GM23248 (cell line): ENCODE measurements at regions not wholly inside any gene's neighbourhood (a gene's known extent, or its start where the extent isn't known, plus 50 kb on each side); places are given as distances from the start of the nearest gene placed in this dataset.

Experiments
- DNase-seq: peaks from one replicate; pipeline ENCODE4 v3.0.0-alpha.2; 2015
- H2AFZ ChIP-seq: fragments of 200-600 bp; sonication (generic); 2 replicates; pipeline ENCODE4 v1.6.1; 2016; ENCODE audit warnings: antibody characterized with exemption
- H3F3A ChIP-seq: fragments of 200-600 bp; sonication (generic); 2 replicates; pipeline ENCODE4 v1.6.1; 2016; ENCODE audit warnings: mild to moderate bottlenecking, antibody characterized with exemption, mixed run types; ENCODE audit not compliant: insufficient read depth
- H3K27ac ChIP-seq: fragments of 200-600 bp; sonication (generic); 2 replicates; pipeline ENCODE4 v1.5.1; 2016; ENCODE audit warnings: mild to moderate bottlenecking
- H3K27me3 ChIP-seq: fragments of 200-600 bp; sonication (generic); replicated peaks from 2 replicates; pipeline ENCODE4 v1.6.1; 2016; ENCODE audit warnings: mild to moderate bottlenecking; ENCODE audit not compliant: insufficient read depth
- H3K36me3 ChIP-seq: fragments of 200-600 bp; sonication (generic); 2 replicates; pipeline ENCODE4 v1.6.1; 2016; ENCODE audit warnings: low read depth, mild to moderate bottlenecking
- H3K4me1 ChIP-seq: fragments of 200-600 bp; sonication (generic); 2 replicates; pipeline ENCODE4 v1.6.1; 2016; ENCODE audit warnings: mild to moderate bottlenecking; ENCODE audit not compliant: insufficient read depth
- H3K4me2 ChIP-seq: fragments of 200-600 bp; sonication (generic); one replicate; pipeline ENCODE4 v1.6.1; 2016; ENCODE audit warnings: mild to moderate bottlenecking; ENCODE audit not compliant: unreplicated experiment
- H3K4me3 ChIP-seq: fragments of 200-600 bp; sonication (generic); 2 replicates; pipeline ENCODE4 v1.5.1; 2016; ENCODE audit warnings: mild to moderate bottlenecking
- H3K79me2 ChIP-seq: fragments of 200-600 bp; sonication (generic); 2 replicates; pipeline ENCODE4 v1.6.1; 2016; ENCODE audit warnings: mild to moderate bottlenecking; ENCODE audit not compliant: insufficient read depth
- H3K9ac ChIP-seq: fragments of 200-600 bp; sonication (generic); 2 replicates; pipeline ENCODE4 v1.6.1; 2016; ENCODE audit warnings: mild to moderate bottlenecking
- H3K9me2 ChIP-seq: fragments of 200-600 bp; sonication (generic); 2 replicates; pipeline ENCODE4 v1.6.1; 2016; ENCODE audit warnings: mixed run types, mild to moderate bottlenecking, moderate library complexity; ENCODE audit not compliant: insufficient read depth
- H3K9me3 ChIP-seq: fragments of 200-600 bp; sonication (generic); one replicate; pipeline ENCODE4 v1.6.1; 2017; ENCODE audit warnings: low read depth
- H4K20me1 ChIP-seq: fragments of 200-600 bp; sonication (generic); 2 replicates; pipeline ENCODE4 v1.6.0; 2016; ENCODE audit not compliant: insufficient read depth
- EZH2 ChIP-seq: fragments of 200-600 bp; sonication (generic); IDR thresholded peaks from 2 replicates; pipeline ENCODE4 v1.6.1; 2018; ENCODE audit warnings: antibody characterized with exemption, mild to moderate bottlenecking; ENCODE audit not compliant: insufficient read depth, poor library complexity, severe bottlenecking
- EZH2phosphoT487 ChIP-seq: fragments of 200-600 bp; sonication (generic); IDR thresholded peaks from 2 replicates; pipeline ENCODE4 v1.6.1; 2018; ENCODE audit warnings: antibody characterized with exemption, moderate library complexity, mild to moderate bottlenecking, low read depth; ENCODE audit not compliant: insufficient read depth
- WGBS, 2 experiments: methylation state at CpG; one replicate each; pipeline ENCODE4 v1.1.6; 2015 to 2017; ENCODE audit warnings: low lambda C conversion rate in 2 of 2, low coverage in 1 of 2; ENCODE audit errors: missing lambda C conversion rate in 2 of 2; 5-methylcytosine and 5-hydroxymethylcytosine counted together
- in situ Hi-C: fragments of 300-500 bp; cut with MboI; formaldehyde crosslinking; loops from 2 replicates; pipeline ENCODE4 v1.15.0; 2020

GRCh38 chr2:11045294-11045693, 110.0 kb upstream of the SLC66A3 start:
- Histone ChIP-seq H3K4me3 (no peak overlapping the region), H3K9ac (no peak overlapping the region), H3K9me3 (no peaks in the 10 kb centered on the region), H3K4me2 (no peak overlapping the region), H2AFZ (no peak overlapping the region), H3F3A (no peaks in the 10 kb centered on the region), H3K27me3 (peaks cover 16% of the 10 kb centered on the region), H3K4me1 (no peaks in the 10 kb centered on the region), H3K27ac (no peak overlapping the region), H3K36me3 (no peaks in the 10 kb centered on the region), H3K79me2 (no peaks in the 10 kb centered on the region), H3K9me2 (no peaks in the 10 kb centered on the region), H4K20me1 (no peaks in the 10 kb centered on the region)
- TF ChIP-seq EZH2phosphoT487 (no peak), EZH2 (no peak)
- no peak for DNase-seq
- in situ Hi-C loops: no loop called here
- WGBS, 2 experiments: 59 to 62% methylated on average over 7 of the region's 7 CpGs

- no peaks in the 10 kb centered on the region for H3K9me3 ChIP-seq
- peaks cover 16% of the 10 kb centered on the region; the same call in 1 of the 2 replicates for H3K27me3 ChIP-seq
- H3K36me3 ChIP-seq: no peaks in the 10 kb centered on the region
- H3K9ac ChIP-seq: no peak overlapping the region
- no peaks in the 10 kb centered on the region for H3K4me1 ChIP-seq
- no peak for TF ChIP-seq EZH2phosphoT487
- no peak for TF ChIP-seq EZH2
- no peak overlapping the region for H3K4me3 ChIP-seq
- H3K9me2 ChIP-seq: no peaks in the 10 kb centered on the region
- H3K79me2 ChIP-seq: no peaks in the 10 kb centered on the region
- no peak overlapping the region for H3K4me2 ChIP-seq
- no peak overlapping the region for H3K27ac ChIP-seq
- no peak for DNase-seq
- 79 to 86% methylated on average over 11 to 14 of the region's 14 CpGs for WGBS, 2 experiments
- no peak overlapping the region for H2AFZ ChIP-seq
- H4K20me1 ChIP-seq: no peaks in the 10 kb centered on the region
- in situ Hi-C loops: no loop called here
- no peaks in the 10 kb centered on the region for H3F3A ChIP-seq
Observed at GRCh38 chr2:11048335-11049008, 106.8 kb upstream of the SLC66A3 start.

GRCh38 chr2:11050565-11050964, 104.7 kb upstream of the SLC66A3 start:
- H3K4me2 ChIP-seq: no peak overlapping the region
- no peaks in the 10 kb centered on the region for H4K20me1 ChIP-seq
- TF ChIP-seq EZH2phosphoT487 (no peak), EZH2 (no peak)
- DNase-seq: no peak
- no peaks in the 10 kb centered on the region for H3K9me3 ChIP-seq
- H3K79me2 ChIP-seq: no peaks in the 10 kb centered on the region
- no peaks in the 10 kb centered on the region for H3K36me3 ChIP-seq
- WGBS, 2 experiments: 77 to 82% methylated on average over 5 of the region's 5 CpGs
- H3F3A ChIP-seq: no peaks in the 10 kb centered on the region
- H3K9ac ChIP-seq: no peak overlapping the region
- no peak overlapping the region for H2AFZ ChIP-seq
- H3K27me3 ChIP-seq: peaks cover 20% of the 10 kb centered on the region; the same call in 1 of the 2 replicates
- no peak overlapping the region for H3K4me3 ChIP-seq
- H3K27ac ChIP-seq: no peak overlapping the region
- no peaks in the 10 kb centered on the region for H3K4me1 ChIP-seq
- in situ Hi-C loops: no loop called here
- no peaks in the 10 kb centered on the region for H3K9me2 ChIP-seq

GRCh38 chr2:11051280-11051679, 104.0 kb upstream of the SLC66A3 start:
- no peak for TF ChIP-seq EZH2
- no peak for TF ChIP-seq EZH2phosphoT487
- H3K9me2 ChIP-seq: no peaks in the 10 kb centered on the region
- H3K79me2 ChIP-seq: no peaks in the 10 kb centered on the region
- no peak overlapping the region for H2AFZ ChIP-seq
- H3K27ac ChIP-seq: no peak overlapping the region
- H3K4me2 ChIP-seq: no peak overlapping the region
- no peak overlapping the region for H3K9ac ChIP-seq
- H4K20me1 ChIP-seq: no peaks in the 10 kb centered on the region
- in situ Hi-C loops: no loop called here
- H3F3A ChIP-seq: peaks cover under 1% of the 10 kb centered on the region; the same call in 1 of the 2 replicates
- DNase-seq: no peak
- no peaks in the 10 kb centered on the region for H3K36me3 ChIP-seq
- no peak overlapping the region for H3K4me3 ChIP-seq
- WGBS, 2 experiments: 58 to 73% methylated on average over 9 of the region's 9 CpGs
- peaks cover 2% of the 10 kb centered on the region; the same call in 1 of the 2 replicates for H3K4me1 ChIP-seq
- no peaks in the 10 kb centered on the region for H3K9me3 ChIP-seq
- peaks cover 20% of the 10 kb centered on the region; the same call in 1 of the 2 replicates for H3K27me3 ChIP-seq
